GM19467 (cell line): ENCODE measurements at regions not wholly inside any gene's neighbourhood (a gene's known extent, or its start where the extent isn't known, plus 50 kb on each side); places are given as distances from the start of the nearest gene placed in this dataset.

Experiments
- ATAC-seq: cut with Tn5 transposase; IDR thresholded peaks from one replicate; pipeline ENCODE4 v1.9.1; 2021; ENCODE audit warnings: mild to moderate bottlenecking, moderate library complexity; ENCODE audit not compliant: unreplicated experiment

GRCh38 chr11:92423115-92424034 lies 198.8 kb downstream of the FAT3 start:
- ATAC-seq = no peak

GRCh38 chr11:92424281-92424680 lies 199.7 kb downstream of the FAT3 start:
- ATAC-seq = no peak

GRCh38 chr11:92425127-92425526 lies 200.5 kb downstream of the FAT3 start:
- ATAC-seq = no peak

GRCh38 chr11:92432515-92432914 lies 207.9 kb downstream of the FAT3 start:
- ATAC-seq = no peak

- no peak for ATAC-seq
Measured at GRCh38 chr11:92436034-92436920, 211.7 kb downstream of the FAT3 start.

DNA sequence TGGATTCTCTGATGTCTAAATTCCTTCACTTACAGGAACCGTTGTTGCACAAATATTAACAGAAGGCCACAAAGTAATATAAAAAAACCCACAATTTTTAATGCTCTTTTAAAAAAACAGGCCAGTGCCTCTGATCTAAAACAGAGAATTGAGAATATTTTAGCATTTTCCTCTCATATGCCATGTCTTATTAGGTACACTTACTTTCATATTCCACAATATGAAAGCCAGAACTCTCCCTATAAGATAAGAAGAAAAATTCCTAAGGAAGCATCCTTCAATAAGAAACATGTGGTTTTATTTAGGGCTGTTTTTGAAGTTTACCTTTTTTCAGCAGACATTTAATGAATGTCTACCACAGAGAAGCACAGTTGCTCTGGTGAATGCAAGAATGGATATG lies 214.5 kb downstream of the FAT3 start:
- no peak for ATAC-seq

DNA sequence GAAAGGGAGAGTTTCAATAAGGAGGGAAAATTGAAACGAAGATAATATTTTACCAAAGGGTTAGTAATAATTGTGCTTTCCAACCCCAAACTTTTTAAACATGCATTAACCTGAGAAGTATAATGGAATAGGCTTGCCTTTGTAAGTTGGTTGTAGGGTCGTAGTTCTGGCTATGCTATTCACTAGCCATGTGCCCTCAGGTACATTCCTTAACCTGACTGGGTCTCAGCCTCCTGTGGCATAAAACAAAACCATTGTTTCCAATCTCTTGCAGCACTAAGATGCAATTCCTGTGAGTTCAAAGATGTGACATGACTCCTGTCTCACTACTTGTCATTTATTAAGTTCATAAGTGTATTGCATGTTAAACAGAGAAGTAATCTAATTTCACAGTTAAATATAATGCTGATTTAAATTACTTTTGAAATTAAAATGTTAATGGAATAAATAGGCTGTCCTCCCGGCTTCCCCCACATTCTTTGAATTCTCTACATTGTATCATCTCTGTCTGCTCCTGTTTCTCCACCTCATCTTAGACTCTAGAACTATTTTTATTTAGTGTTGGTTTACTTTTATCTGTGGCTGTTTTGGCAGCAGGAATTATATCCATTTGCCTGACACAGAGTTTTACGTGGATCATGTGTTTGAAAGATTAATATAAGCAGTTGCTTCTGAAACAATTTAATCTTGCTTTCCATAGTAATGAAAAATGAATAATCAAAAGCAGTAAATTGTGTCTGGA lies 216.3 kb downstream of the FAT3 start:
- ATAC-seq = no peak

- ATAC-seq = no peak
Measured at GRCh38 chr11:92441443-92441726, 216.8 kb downstream of the FAT3 start.

DNA sequence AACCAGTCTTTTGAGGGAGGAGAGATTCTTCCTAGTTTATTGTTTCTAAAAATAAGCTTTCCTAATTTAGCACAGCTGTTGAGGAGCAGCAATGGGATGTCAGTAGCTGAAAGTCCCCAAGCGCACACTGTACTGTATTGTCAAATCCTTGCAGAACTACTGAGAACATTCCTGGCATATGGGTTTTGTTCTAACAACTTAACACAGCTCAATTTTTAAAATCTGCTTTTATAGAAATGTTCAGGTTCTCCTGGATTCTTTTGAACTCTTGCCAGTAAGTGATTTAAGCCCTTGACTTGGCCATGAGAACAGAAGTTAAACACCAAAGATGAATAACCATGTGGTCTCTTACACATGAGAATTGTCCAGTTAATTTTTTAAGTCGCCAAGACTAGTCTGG lies 218.6 kb downstream of the FAT3 start:
- ATAC-seq = no peak

- no peak for ATAC-seq
Measured at GRCh38 chr11:92447586-92447985, 223.0 kb downstream of the FAT3 start.

- no peak for ATAC-seq
Measured at GRCh38 chr11:92449222-92449621, 224.6 kb downstream of the FAT3 start.

DNA sequence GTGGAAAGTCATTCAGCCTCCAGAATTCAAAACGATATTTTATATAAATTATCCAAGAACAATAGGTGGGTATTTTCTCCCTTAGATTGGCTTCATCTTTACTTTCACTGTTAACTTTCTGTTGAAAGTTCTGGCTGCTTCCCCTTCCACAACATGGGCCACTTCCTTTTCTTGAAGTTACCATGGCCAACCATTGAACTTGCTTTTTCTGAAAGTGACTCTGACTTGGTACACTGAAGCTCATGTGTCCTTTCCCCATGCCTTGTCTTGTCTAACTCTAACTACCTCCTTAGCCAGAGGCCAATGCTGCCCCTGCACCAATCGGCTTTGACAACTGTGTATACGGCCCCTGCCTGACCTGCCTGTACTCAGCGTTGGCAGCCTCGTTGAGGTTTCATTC lies 225.2 kb downstream of the FAT3 start:
- ATAC-seq = no peak

- no peak for ATAC-seq
Measured at GRCh38 chr11:92451063-92451462, 226.4 kb downstream of the FAT3 start.

DNA sequence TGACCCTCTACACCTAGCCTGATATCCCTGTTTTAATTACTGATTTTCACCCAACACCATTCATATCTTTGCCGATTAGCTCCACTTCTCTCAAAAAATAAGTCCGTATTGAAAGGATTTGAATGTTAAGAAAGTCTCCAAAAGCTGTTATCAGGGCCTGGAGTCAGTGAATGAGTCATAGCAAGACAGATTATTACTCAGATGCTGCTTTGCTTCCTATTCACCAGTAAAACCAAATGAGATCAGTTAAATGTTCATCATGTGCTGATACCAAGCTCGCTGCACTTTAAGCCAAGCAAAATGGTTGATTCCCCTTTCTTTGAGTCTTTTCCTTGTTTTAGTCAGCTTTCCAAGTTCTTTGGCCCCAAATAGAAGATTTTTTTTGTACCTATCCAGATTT lies 228.4 kb downstream of the FAT3 start:
- no peak for ATAC-seq

- ATAC-seq = no peak
Measured at GRCh38 chr11:92455210-92455790, 230.7 kb downstream of the FAT3 start.

GRCh38 chr11:92457250-92457649 lies 232.6 kb downstream of the FAT3 start:
- no peak for ATAC-seq

DNA sequence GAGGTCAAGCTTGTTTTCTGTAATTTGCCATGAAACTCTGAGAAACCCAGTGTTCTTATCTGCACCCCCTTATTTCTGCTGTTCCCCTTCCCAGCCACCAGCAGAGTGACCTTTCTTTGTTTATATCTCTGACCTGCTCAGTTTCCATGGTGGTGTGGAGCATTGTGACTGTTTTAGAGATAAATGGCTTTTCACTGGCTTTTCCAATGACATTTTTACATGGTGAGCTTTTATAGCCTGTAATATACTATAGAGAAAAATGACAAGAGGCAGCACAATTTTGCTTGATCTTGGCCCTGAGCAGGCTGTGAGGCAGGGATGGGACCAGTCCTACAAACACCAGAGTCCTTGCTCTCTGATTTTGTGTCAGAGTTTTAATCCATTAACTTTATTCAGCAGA lies 233.9 kb downstream of the FAT3 start:
- ATAC-seq = no peak

DNA sequence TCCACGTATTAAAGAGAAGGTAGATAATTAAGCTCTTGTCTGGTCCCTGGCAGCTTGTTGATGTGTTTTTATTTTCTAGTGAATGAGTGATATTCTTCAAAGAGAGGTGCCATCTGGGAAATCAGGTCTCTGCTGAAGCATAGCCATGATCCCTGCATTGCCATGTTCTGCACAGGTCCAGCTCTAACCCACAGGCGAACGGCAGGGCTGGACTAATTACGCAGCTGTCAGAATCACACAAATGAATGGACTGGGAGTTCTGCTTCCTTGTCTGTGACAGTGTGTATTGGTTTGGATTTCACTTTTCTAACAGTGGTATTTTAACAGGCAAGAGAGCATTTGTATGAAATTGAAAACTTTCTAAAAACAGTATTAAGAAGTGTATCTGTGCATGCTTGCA lies 235.6 kb downstream of the FAT3 start:
- no peak for ATAC-seq

- no peak for ATAC-seq
Measured at GRCh38 chr11:92461447-92461846, 236.8 kb downstream of the FAT3 start.

GRCh38 chr11:92462821-92463220 lies 238.2 kb downstream of the FAT3 start:
- no peak for ATAC-seq

GRCh38 chr11:92464822-92465221 lies 240.2 kb downstream of the FAT3 start:
- ATAC-seq = no peak
